ENCODE measurements at regions not wholly inside any gene's neighbourhood (a gene's known extent, or its start where the extent isn't known, plus 50 kb on each side); places are given as distances from the start of the nearest gene placed in this dataset.

GRCh38 chr21:27154451-27155129, 187.7 kb upstream of the ADAMTS5 start:
- ChIA-PET POLR2A (no interaction called here), CTCF (no interaction called here)
- Mint-ChIP-seq H3K9me3 (no peaks in the 10 kb centered on the region), H3K27me3 (ENCODE audit: low read depth) (no peaks in the 10 kb centered on the region), H3K27ac (no peak overlapping the region), H3K4me3 (no peak overlapping the region), H3K36me3 (no peaks in the 10 kb centered on the region), H3K4me1 (no peaks in the 10 kb centered on the region)
- TF ChIP-seq CREM (CRISPR knock-in tag; IDR thresholded peaks at IDR 0.05) (no peak), ZNF396 (CRISPR knock-in tag; IDR thresholded peaks at IDR 0.05; ENCODE audit: borderline replicate concordance) (no peak), ETV6 (CRISPR knock-in tag; IDR thresholded peaks at IDR 0.05) (no peak)
- DNase-seq (ENCODE audit: low spot score) (no peak), ATAC-seq (no peak)

- POLR2A ChIA-PET = no interaction called here
- no peak for ATAC-seq
Observed at GRCh38 chr21:27152996-27153395, 186.1 kb upstream of the ADAMTS5 start.

GRCh38 chr21:27149034-27149433, 182.1 kb upstream of the ADAMTS5 start:
- H3K9me3 Mint-ChIP-seq = peaks cover 13% of the 10 kb centered on the region
- POLR2A ChIA-PET = no interaction called here
- ATAC-seq (no peak), DNase-seq (ENCODE audit: low spot score) (no peak)
- no peak overlapping the region for H3K4me3 Mint-ChIP-seq
- no peaks in the 10 kb centered on the region for H3K27me3 Mint-ChIP-seq (ENCODE audit: low read depth)
- H3K27ac Mint-ChIP-seq = no peak overlapping the region
- peaks cover 14% of the 10 kb centered on the region for H3K36me3 Mint-ChIP-seq
- H3K4me1 Mint-ChIP-seq = no peaks in the 10 kb centered on the region
- CTCF ChIA-PET = no interaction called here
- TF ChIP-seq ZNF281 (CRISPR knock-in tag; IDR thresholded peaks at IDR 0.05) (no peak), RELA (CRISPR knock-in tag; IDR thresholded peaks at IDR 0.05; ENCODE audit: borderline replicate concordance) (no peak), TP53 (CRISPR knock-in tag; IDR thresholded peaks at IDR 0.05) (no peak), ETV6 (CRISPR knock-in tag; IDR thresholded peaks at IDR 0.05) (no peak), ZNF396 (CRISPR knock-in tag; IDR thresholded peaks at IDR 0.05; ENCODE audit: borderline replicate concordance) (no peak), ZNF219 (CRISPR knock-in tag; IDR thresholded peaks at IDR 0.05; ENCODE audit: borderline replicate concordance) (no peak), RORB (CRISPR knock-in tag; IDR thresholded peaks at IDR 0.05) (no peak), NFE2L1 (CRISPR knock-in tag; IDR thresholded peaks at IDR 0.05) (no peak), NR2C2 (CRISPR knock-in tag; IDR thresholded peaks at IDR 0.05) (no peak), USF2 (CRISPR knock-in tag; IDR thresholded peaks at IDR 0.05) (no peak), STAT6 (CRISPR knock-in tag; conservative IDR thresholded peaks at IDR 0.05; ENCODE audit: low read depth) (no peak)
- TF ChIP-seq, protein P1, sequence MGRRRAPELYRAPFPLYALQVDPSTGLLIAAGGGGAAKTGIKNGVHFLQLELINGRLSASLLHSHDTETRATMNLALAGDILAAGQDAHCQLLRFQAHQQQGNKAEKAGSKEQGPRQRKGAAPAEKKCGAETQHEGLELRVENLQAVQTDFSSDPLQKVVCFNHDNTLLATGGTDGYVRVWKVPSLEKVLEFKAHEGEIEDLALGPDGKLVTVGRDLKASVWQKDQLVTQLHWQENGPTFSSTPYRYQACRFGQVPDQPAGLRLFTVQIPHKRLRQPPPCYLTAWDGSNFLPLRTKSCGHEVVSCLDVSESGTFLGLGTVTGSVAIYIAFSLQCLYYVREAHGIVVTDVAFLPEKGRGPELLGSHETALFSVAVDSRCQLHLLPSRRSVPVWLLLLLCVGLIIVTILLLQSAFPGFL (CRISPR knock-in tag; IDR thresholded peaks at IDR 0.05; ENCODE audit: borderline replicate concordance) = no peak

More at GRCh38 chr21:27152996-27153395, 186.1 kb upstream of the ADAMTS5 start:
- DNase-seq (ENCODE audit: low spot score) = no peak
- H3K4me1 Mint-ChIP-seq = no peaks in the 10 kb centered on the region
- H3K36me3 Mint-ChIP-seq = peaks cover 10% of the 10 kb centered on the region
- H3K27me3 Mint-ChIP-seq (ENCODE audit: low read depth) = no peaks in the 10 kb centered on the region
- TF ChIP-seq, protein P2, sequence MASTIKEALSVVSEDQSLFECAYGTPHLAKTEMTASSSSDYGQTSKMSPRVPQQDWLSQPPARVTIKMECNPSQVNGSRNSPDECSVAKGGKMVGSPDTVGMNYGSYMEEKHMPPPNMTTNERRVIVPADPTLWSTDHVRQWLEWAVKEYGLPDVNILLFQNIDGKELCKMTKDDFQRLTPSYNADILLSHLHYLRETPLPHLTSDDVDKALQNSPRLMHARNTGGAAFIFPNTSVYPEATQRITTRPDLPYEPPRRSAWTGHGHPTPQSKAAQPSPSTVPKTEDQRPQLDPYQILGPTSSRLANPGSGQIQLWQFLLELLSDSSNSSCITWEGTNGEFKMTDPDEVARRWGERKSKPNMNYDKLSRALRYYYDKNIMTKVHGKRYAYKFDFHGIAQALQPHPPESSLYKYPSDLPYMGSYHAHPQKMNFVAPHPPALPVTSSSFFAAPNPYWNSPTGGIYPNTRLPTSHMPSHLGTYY (CRISPR knock-in tag; IDR thresholded peaks at IDR 0.05) = no peak
- no peak for TF ChIP-seq KAT7 (CRISPR knock-in tag; IDR thresholded peaks at IDR 0.05; ENCODE audit: borderline replicate concordance)
- no peak for TF ChIP-seq ZSCAN18 (CRISPR knock-in tag; IDR thresholded peaks at IDR 0.05)
- TF ChIP-seq RORB (CRISPR knock-in tag; IDR thresholded peaks at IDR 0.05) = no peak
- no peak for TF ChIP-seq GABPB1 (CRISPR knock-in tag; IDR thresholded peaks at IDR 0.05)
- TF ChIP-seq ZNF396 (CRISPR knock-in tag; IDR thresholded peaks at IDR 0.05; ENCODE audit: borderline replicate concordance) = no peak
- no peak for TF ChIP-seq ZMAT4 (CRISPR knock-in tag; IDR thresholded peaks at IDR 0.05)
- CTCF ChIA-PET = no interaction called here
- peaks cover 10% of the 10 kb centered on the region for H3K9me3 Mint-ChIP-seq
- H3K4me3 Mint-ChIP-seq = no peak overlapping the region
- no peak overlapping the region for H3K27ac Mint-ChIP-seq
